GM12892 (cell line): ENCODE measurements at regions not wholly inside any gene's neighbourhood (a gene's known extent, or its start where the extent isn't known, plus 50 kb on each side); places are given as distances from the start of the nearest gene placed in this dataset.

Source experiments
- DNase-seq: peaks from one replicate; pipeline ENCODE4 v3.0.0; 2011; ENCODE audit not compliant: insufficient read length
- FAIRE-seq: peaks from 2 replicates; lab custom pipeline; 2011; peaks lifted over from hg19 to GRCh38; lab: Jason Lieb, UNC
- POLR2A ChIP-seq: IDR thresholded peaks from 2 replicates; pipeline ENCODE4 v1.6.1; 2011; ENCODE audit warnings: low read depth, low read length, control low read depth
- POLR2AphosphoS5 ChIP-seq: IDR thresholded peaks from 2 replicates; pipeline ENCODE4 v1.6.1; 2011; ENCODE audit warnings: low read depth, low read length, control low read depth
- TAF1 ChIP-seq: IDR thresholded peaks from 2 replicates; pipeline ENCODE4 v1.6.1; 2011; ENCODE audit warnings: low read depth, mild to moderate bottlenecking, control low read depth, low read length, borderline replicate concordance

- DNase-seq (no peak), FAIRE-seq (no peak)
- TF ChIP-seq POLR2AphosphoS5, result no peak
- no peak for TF ChIP-seq TAF1
- no peak for TF ChIP-seq POLR2A
These were observed 103.3 kb upstream of the SORBS2 start for GRCh38 chr4:185915271-185915670.

DNA sequence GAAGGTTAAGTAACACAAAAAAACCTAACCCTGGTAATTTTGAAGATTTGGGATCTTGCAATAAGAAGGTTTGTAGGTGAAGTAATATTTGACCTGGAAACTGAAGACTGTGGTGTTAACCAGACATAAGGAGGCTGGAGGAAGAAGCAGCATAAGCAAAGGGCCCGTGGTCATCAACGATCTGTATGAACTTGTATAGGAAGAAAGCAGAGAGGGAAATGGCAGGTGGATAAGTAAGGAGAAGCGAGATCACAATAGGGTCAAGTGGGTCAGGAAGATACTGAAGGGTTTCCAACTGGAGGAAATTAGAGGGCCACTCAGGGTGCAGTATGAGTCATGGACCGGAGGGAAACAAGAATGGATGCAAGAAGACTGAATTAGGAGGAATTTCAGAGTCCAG lies 103.8 kb upstream of the SORBS2 start:
- no peak for FAIRE-seq
- no peak for DNase-seq
- TF ChIP-seq POLR2AphosphoS5 (no peak), TAF1 (no peak), POLR2A (no peak)

GRCh38 chr4:185916231-185916630 lies 104.2 kb upstream of the SORBS2 start:
- DNase-seq, result no peak
- TF ChIP-seq TAF1 (no peak), POLR2A (no peak), POLR2AphosphoS5 (no peak)
- FAIRE-seq, result no peak

DNA sequence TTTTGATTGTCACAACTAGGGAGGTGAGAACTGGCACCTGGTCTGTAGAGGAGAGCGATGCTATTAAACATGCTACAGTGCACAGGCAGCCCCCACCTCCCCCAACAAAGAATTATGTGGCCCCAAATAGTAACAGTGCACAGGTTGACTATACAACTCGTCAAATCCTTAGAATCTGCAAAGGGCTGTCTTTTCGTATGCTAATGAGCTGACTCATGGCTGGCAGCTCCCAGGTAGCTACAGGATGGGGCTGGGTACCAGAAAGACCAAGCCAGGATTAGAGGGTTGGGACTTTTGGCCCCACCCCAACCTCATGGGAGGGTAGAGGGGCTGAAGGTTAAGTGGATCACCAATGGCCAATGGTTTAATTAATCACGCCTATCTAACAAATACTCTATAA lies 104.7 kb upstream of the SORBS2 start:
- DNase-seq, result no peak
- no peak for FAIRE-seq
- TF ChIP-seq POLR2A (no peak), TAF1 (no peak), POLR2AphosphoS5 (no peak)

- FAIRE-seq (no peak), DNase-seq (no peak)
- TF ChIP-seq POLR2A, result no peak
- TF ChIP-seq TAF1, result no peak
- no peak for TF ChIP-seq POLR2AphosphoS5
These were observed 107.1 kb upstream of the SORBS2 start for GRCh38 chr4:185919107-185919506.

DNA sequence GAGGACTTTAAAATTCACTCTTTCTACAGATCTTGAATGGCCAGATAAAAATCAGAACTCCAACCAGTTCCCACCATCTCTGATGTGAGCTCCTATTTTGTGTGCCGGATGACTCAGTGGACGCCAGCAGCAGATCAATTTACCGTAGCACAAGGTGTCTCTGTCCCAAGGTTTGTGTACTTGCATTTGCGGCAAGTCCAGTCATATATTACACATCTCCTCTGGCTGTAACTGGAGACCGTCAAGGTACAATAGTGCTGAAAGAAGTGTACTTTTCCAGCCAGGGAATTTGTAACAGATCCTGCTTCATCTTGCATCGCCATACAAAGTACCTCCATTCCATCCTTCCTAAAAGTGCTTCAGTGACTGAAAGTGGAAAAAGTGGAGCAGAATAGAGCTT lies 108.2 kb upstream of the SORBS2 start:
- FAIRE-seq, result no peak
- TF ChIP-seq POLR2AphosphoS5, result no peak
- DNase-seq, result no peak

DNA sequence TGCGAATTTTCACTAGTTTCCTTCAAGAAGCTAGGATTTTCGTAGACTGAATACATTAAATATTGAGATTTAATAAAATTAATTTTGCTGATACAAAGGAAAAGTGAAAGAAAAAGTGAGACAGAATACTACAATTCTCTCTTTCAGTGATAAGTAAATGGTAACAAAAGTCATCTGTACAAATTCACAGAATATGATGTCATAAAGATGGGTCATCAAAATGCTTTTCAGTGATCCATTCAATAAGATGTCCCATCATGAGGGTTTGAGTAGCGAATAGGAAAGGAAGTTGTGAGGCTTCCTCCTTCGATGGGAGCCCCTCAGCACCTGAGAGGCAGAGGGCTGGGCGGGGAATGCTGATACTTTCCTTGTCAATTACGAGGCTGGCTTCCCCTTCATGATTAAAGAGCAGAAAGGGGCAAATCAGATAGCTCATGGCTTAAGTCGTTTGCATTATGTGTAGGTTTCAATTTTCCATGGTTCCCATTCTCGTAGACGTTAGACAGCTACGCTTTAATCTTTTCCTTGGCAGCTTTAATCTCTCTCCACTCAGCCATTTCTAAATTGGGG lies 108.8 kb upstream of the SORBS2 start:
- DNase-seq (no peak), FAIRE-seq (no peak)
- TF ChIP-seq POLR2A (no peak), TAF1 (no peak), POLR2AphosphoS5 (no peak)

- DNase-seq (no peak), FAIRE-seq (no peak)
- no peak for TF ChIP-seq POLR2A
- no peak for TF ChIP-seq TAF1
- no peak for TF ChIP-seq POLR2AphosphoS5
These were observed 109.9 kb upstream of the SORBS2 start for GRCh38 chr4:185921583-185922555.

DNA sequence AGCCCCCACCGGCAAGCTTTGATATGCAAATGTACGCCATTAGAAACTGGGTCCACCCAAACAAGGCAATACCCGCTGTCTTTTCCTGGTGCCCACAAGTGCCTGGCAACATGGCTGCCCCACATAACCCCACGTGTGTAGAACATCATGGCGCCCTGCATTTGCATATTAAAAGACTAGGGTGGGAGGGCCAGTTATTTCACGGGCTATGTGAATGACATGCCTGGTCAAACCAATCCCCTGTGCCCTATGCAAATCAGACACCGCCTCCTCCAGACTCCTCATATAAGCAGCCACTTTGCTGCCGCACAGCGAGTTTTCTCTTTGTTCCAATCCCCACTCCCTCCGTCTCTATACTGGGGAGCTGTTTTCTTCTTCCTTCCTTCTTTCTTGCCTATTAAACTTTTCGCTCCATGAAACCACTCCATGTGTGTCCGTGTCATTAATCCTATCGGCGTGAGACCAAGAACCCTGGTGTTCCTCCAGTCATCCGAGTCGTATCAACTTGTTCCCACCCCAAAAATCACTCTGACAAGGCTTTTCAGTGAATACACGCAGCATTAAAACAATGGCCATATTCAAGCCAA lies 112.6 kb upstream of the SORBS2 start:
- no peak for FAIRE-seq
- no peak for DNase-seq

DNA sequence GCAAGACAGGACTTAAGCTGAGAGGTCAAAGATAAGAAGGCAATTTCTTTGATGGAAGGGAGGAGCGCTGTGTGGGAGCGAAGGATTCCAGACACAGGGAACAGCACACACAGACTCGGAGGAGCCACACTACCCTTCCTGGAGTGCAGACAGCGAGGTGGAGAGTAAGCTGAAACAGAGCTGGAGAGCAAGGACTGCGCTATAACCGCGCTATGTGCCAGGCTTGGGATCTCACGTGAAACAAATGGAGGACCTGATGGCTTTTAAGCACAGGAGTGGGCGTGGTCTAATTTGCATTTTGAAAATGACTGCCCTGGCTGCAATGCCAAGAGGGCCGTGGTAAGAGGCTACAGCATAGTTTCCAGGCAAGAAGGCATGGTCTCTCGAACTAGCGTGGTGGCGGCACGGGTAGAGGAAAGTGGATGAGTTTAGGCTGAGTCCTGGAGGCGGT lies 113.9 kb upstream of the SORBS2 start:
- TF ChIP-seq TAF1, result no peak
- no peak for DNase-seq

More for the DNA sequence above, 112.6 kb upstream of the SORBS2 start:
- TF ChIP-seq POLR2AphosphoS5 (no peak), POLR2A (no peak), TAF1 (no peak)

DNA sequence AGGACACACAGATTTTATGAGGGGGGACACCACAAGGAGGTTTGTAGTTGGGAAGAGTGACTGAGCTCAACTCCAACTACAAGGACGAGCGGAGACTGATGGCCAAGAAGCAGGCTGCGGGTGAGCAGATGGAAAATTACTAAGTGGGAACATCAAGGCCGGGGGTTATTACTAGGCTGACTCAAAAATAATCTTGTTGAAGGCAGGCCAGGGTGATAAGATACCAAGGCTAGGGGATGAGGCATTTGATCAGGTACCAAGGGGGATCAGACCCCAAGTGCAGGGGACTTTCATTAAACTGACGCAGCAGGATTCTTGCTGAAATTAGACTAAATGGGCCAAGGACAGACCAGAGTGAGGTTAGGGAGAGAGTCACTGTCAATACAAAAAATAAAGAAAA lies 119.4 kb upstream of the SORBS2 start:
- TF ChIP-seq POLR2A, result no peak
- TF ChIP-seq POLR2AphosphoS5, result no peak
- TF ChIP-seq TAF1, result no peak
- FAIRE-seq (no peak), DNase-seq (no peak)

More for the DNA sequence above, 113.9 kb upstream of the SORBS2 start:
- no peak for FAIRE-seq

GRCh38 chr4:185931986-185932385 lies 120.0 kb upstream of the SORBS2 start:
- no peak for FAIRE-seq
- TF ChIP-seq POLR2A (no peak), POLR2AphosphoS5 (no peak), TAF1 (no peak)
- no peak for DNase-seq
